Type B pancreatic cell (in vitro differentiated cells): ENCODE measurements at regions not wholly inside any gene's neighbourhood (a gene's known extent, or its start where the extent isn't known, plus 50 kb on each side); places are given as distances from the start of the nearest gene placed in this dataset.

Experiments
- DNase-seq: peaks from one replicate; pipeline ENCODE4 v3.0.0; 2021; ENCODE audit warnings: mixed read lengths; ENCODE audit not compliant: unreplicated experiment; ENCODE audit errors: extremely low spot score
- H3K27ac Mint-ChIP-seq: 2 replicates; pipeline ENCODE4 v1.8.0; 2021; ENCODE audit warnings: mild to moderate bottlenecking, mixed read lengths
- H3K27me3 Mint-ChIP-seq: 2 replicates; pipeline ENCODE4 v1.8.0; 2021; ENCODE audit warnings: mixed read lengths
- H3K36me3 Mint-ChIP-seq: 2 replicates; pipeline ENCODE4 v1.8.0; 2021; ENCODE audit warnings: mixed read lengths
- H3K4me1 Mint-ChIP-seq: one replicate; pipeline ENCODE4 v1.8.0; 2021; ENCODE audit warnings: mixed read lengths; ENCODE audit not compliant: unreplicated experiment
- H3K4me3 Mint-ChIP-seq: 2 replicates; pipeline ENCODE4 v1.8.0; 2021; ENCODE audit warnings: mild to moderate bottlenecking, mixed read lengths
- H3K9me3 Mint-ChIP-seq: 2 replicates; pipeline ENCODE4 v1.8.0; 2021; ENCODE audit warnings: mixed read lengths
- CTCF ChIP-seq: fragments of 200-600 bp; sonication (generic); conservative IDR thresholded peaks from 2 replicates; pipeline ENCODE4 v1.5.0; 2021; ENCODE audit warnings: antibody characterized with exemption, mild to moderate bottlenecking

- no peaks in the 10 kb centered on the region for H3K27me3 Mint-ChIP-seq
Observed at GRCh38 chr13:39916330-39916729, 260.9 kb downstream of the COG6 start.

GRCh38 chr13:39918620-39919236 is 263.3 kb downstream of the COG6 start:
- H3K4me3 Mint-ChIP-seq = no peak overlapping the region
- no peaks in the 10 kb centered on the region for H3K27me3 Mint-ChIP-seq
- no peak for TF ChIP-seq CTCF
- no peak overlapping the region for H3K27ac Mint-ChIP-seq
- H3K4me1 Mint-ChIP-seq = no peaks in the 10 kb centered on the region
- H3K36me3 Mint-ChIP-seq = no peaks in the 10 kb centered on the region
- peaks cover 23% of the 10 kb centered on the region for H3K9me3 Mint-ChIP-seq
- DNase-seq = no peak

More at GRCh38 chr13:39916330-39916729, 260.9 kb downstream of the COG6 start:
- Mint-ChIP-seq H3K4me3 (no peak overlapping the region), H3K9me3 (peaks cover 15% of the 10 kb centered on the region), H3K4me1 (no peaks in the 10 kb centered on the region), H3K27ac (no peak overlapping the region), H3K36me3 (no peaks in the 10 kb centered on the region)
- DNase-seq = no peak
- TF ChIP-seq CTCF = no peak

- H3K4me3 Mint-ChIP-seq = no peak overlapping the region
- no peak for DNase-seq
Observed at GRCh38 chr13:39920613-39921012, 265.2 kb downstream of the COG6 start.

GRCh38 chr13:39926345-39926744 is 270.9 kb downstream of the COG6 start:
- TF ChIP-seq CTCF = no peak
- no peak overlapping the region for H3K27ac Mint-ChIP-seq
- H3K36me3 Mint-ChIP-seq = peaks cover 4% of the 10 kb centered on the region

More at GRCh38 chr13:39920613-39921012, 265.2 kb downstream of the COG6 start:
- no peaks in the 10 kb centered on the region for H3K27me3 Mint-ChIP-seq
- peaks cover 25% of the 10 kb centered on the region for H3K9me3 Mint-ChIP-seq
- no peaks in the 10 kb centered on the region for H3K4me1 Mint-ChIP-seq
- no peaks in the 10 kb centered on the region for H3K36me3 Mint-ChIP-seq
- no peak overlapping the region for H3K27ac Mint-ChIP-seq
- TF ChIP-seq CTCF = no peak

GRCh38 chr13:39928261-39928660 is 272.8 kb downstream of the COG6 start:
- Mint-ChIP-seq H3K36me3 (peaks cover 4% of the 10 kb centered on the region), H3K4me3 (no peak overlapping the region), H3K9me3 (peaks cover 12% of the 10 kb centered on the region), H3K27me3 (no peaks in the 10 kb centered on the region), H3K27ac (no peak overlapping the region), H3K4me1 (peaks cover 22% of the 10 kb centered on the region)
- TF ChIP-seq CTCF = no peak
- no peak for DNase-seq

More at GRCh38 chr13:39926345-39926744, 270.9 kb downstream of the COG6 start:
- H3K4me1 Mint-ChIP-seq = peaks cover 21% of the 10 kb centered on the region
- H3K27me3 Mint-ChIP-seq = no peaks in the 10 kb centered on the region
- DNase-seq = no peak
- no peak overlapping the region for H3K4me3 Mint-ChIP-seq
- peaks cover 22% of the 10 kb centered on the region for H3K9me3 Mint-ChIP-seq
